CD4-positive, alpha-beta T cell treated with Interleukin-10 for 1 hour (primary cell): ENCODE measurements at regions not wholly inside any gene's neighbourhood (a gene's known extent, or its start where the extent isn't known, plus 50 kb on each side); places are given as distances from the start of the nearest gene placed in this dataset.
"Not testable (repeated sequence)": the region's sequence is repeated elsewhere in the genome, so short reads cannot be mapped to it uniquely, and the experiment has no call there.

Experiments used
- DNase-seq: peaks from one replicate; pipeline ENCODE4 v3.0.0-alpha.2; 2020

DNA sequence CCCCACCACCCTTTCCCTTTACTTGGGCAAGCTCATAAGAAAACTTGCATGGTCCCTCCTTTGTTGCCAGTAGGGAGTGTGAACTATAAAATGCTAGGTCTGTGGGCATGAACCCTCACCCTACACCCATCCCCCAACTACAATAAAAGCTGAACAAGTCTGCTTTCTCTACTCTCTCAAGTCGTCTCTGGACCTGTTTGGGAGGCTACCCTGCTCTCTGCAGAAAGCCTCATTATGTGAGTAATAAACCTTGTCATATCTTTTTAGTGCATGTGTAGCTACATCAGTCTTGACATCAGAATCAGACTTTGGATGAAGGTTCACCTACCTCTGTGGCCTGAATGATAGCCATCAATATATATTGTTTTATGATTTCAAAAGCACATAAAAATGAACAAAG lies 155.4 kb upstream of the FAM241A start:
- no peak for DNase-seq

GRCh38 chr4:111991163-111991562 lies 154.1 kb upstream of the FAM241A start:
- no peak for DNase-seq

GRCh38 chr4:111991797-111992196 lies 153.5 kb upstream of the FAM241A start:
- DNase-seq: no peak

DNA sequence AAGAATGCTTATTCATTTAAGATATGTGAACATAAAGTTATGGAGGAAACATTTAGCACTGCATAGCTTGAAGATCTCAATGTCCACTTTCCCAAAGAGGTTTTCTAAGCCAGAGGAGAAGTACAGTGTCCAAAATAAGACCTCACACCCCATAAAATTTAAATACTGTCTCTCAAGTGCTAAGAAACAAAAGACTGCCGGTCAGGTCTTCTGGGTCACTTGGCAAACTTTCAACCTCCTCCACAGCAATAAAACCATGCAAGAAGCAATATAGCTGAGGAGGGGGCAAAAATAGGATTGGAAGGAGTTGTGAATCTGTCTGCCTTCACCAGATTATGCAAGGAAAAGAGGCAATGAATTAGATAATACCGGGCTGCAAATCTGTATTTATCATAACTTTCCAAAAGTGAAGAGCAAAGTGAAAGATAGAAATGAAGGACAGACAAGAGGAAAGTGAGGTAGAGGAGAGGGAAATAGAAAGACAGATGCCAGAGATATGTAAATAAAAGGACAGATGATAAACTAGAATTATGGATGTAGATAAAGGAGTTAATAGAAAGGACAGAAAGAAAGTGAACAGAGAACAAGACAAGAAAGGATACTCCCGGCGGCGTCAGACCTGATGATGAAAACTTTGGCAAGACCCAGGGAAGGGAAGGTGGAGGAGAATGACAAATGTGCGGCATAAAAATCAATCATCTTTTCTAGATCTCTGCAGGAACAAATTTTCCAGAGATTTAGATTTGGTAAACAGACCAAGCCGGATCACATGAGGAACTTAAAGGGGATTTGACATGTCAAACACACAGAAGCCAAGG lies 152.7 kb upstream of the FAM241A start:
- DNase-seq: no peak

- DNase-seq: no peak
Measured at GRCh38 chr4:111994392-111994791, 150.9 kb upstream of the FAM241A start.

GRCh38 chr4:111997785-111998184 lies 147.5 kb upstream of the FAM241A start:
- DNase-seq: no peak

DNA sequence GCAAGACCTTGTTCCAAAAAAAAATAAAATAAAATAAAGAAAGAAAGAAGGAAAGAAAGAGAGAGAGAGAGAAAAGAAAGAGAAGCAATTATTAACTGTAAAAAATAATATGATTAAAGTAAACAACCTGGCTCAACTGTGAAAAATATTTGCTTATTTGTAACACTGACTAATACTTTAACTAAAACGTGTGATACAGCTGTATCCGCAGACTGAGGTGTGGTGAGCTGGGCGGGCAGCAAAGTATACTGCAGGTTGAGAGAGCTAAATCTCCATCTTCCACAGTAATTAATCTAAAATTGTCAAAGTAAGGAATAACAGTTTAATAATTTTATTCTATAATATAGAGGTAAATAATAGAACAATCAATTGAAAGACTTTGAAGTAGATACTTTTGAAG lies 145.5 kb upstream of the FAM241A start:
- no peak for DNase-seq

GRCh38 chr4:112001041-112001440 lies 144.2 kb upstream of the FAM241A start:
- DNase-seq: no peak

GRCh38 chr4:112002248-112002661 lies 143.0 kb upstream of the FAM241A start:
- no peak for DNase-seq

DNA sequence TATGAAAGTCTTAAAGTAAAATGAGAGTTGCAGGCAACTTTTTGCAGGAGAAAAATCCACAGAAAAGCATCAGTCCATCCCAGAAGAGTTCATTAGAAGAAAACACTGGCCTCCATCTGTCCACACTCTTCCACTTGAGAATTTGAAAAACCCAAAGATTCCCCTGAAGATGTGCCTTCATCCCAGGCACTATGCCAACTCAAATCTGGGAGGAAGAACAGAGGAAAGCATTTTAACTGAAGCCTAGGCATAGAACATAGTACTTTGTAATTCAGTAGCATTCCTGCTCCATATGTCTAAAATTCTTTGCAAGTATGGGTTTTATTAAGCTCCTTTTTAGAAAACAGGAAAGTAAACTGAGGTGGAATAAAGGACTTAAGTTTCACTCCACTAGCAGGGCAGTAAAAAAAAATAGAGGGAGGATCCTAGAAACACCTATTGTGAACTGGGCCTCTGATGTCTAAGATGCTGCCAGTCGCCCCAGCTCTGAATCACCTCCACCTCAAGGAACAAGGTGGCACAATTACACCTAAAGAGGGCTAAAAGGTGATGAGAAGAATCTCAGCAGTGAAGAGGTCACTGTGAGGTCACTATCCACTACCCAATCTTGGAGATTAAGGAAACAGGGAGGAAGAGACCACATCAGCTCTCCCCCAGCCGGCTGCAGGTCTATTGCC lies 141.9 kb upstream of the FAM241A start:
- no peak for DNase-seq

GRCh38 chr4:112005027-112005426 lies 140.2 kb upstream of the FAM241A start:
- no peak for DNase-seq

- no peak for DNase-seq
Measured at GRCh38 chr4:112007391-112007790, 137.9 kb upstream of the FAM241A start.

GRCh38 chr4:112015960-112016359 lies 129.3 kb upstream of the FAM241A start:
- DNase-seq: no peak

DNA sequence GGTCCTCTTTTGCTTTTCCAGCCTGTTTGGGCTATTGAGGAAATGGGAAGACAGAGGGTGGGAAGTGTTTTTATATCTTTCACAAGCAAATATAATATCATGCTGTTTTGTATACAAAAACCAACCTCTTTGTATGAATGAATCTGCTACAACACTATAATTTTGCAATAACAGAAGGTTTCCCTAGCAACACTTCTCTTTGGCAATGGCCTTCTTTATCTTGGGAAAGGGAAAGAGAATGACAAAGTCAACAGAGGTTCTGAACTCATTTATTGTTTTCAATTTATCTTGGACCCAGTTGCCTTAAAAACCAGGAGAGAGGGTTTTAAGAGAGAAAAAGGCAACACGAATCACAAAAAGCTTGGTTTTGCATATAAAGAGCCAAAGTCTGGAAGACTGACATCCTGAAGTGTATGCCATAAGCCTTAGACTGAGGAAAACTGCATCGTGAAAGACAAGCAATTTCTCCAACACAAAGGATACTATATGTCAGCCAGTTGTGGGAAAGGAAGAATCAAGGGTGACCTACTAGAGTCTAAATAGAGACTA lies 121.8 kb upstream of the FAM241A start:
- no peak for DNase-seq

DNA sequence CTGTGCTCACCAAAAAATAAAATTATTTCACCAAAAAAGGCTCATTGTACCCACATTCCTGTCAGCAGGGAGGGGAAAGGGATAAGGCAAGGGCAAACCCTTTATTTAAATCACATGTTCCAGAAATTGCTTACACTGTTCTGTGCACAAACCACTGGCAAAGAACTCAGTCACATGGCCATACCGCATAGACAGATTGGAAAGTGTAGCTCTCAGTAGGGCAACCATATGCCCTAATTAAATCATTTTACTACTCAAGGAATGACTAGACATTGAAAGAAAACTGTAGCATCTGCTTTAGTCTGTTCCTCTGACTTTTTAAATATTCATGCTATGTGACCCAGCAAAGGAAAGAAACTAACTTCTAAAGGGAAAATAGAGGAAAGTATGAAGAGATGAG lies 119.2 kb upstream of the FAM241A start:
- no peak for DNase-seq

DNA sequence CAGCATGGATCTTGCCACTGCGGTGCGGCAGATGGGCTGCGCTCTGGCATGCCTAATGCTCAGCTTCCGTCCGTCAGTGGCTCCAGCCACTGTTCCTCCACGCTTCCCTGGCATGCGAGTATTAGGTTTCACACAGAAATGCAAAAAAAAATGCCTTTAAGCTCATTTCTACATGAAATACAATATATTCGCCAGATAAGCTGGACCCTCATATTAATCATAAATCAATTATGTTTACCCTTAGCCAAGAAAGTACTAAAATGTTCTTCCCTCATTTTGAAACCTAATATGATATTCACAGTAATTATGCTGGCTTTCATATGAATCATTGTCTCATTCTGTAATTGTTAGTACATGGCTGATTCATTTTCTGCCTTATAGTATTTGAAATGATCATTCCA lies 115.5 kb upstream of the FAM241A start:
- DNase-seq: no peak

GRCh38 chr4:112031712-112032328 lies 113.4 kb upstream of the FAM241A start:
- DNase-seq: no peak

- no peak for DNase-seq
Measured at GRCh38 chr4:112036886-112037285, 108.4 kb upstream of the FAM241A start.

GRCh38 chr4:112038861-112039260 lies 106.4 kb upstream of the FAM241A start:
- DNase-seq: no peak

DNA sequence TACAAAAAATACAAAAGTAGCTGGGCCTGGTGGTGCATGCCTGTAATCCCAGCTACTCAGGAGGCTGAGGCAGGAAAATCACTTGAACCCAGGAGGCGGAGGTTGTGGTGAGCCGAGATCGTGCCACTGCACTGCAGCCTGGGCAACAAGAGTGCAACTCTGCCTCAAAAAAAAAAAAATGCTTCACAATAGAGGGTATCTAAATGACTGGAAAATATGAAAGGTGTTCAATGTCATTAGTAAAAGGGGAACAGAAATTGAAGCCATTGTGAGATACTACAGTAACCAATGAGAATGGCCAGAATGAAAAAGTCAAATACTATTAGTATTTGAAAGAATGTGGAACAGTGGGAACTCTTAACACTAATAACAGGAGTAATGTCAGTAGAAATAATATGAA lies 96.1 kb upstream of the FAM241A start:
- not testable (repeated sequence) for DNase-seq

- no peak for DNase-seq
Measured at GRCh38 chr4:112053825-112054350, 91.4 kb upstream of the FAM241A start.

DNA sequence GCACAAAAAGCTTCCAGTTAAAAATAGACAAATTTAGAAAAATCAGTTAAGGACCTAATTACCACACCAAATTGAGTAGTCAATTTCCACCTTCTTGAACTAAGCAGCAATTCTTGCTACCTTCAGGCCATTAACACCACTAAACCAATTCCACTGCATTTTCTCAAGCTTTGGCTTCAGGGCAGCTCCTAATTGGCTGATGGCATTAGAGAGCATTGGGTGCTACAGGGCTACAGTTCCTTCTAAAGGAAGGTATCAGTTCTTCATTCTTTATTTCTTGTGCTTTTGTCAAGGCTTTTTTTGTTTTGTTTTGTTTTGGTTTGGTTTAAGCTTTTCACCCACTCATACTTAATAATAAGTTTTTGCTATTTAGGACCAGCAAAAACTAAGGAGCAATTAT lies 90.2 kb upstream of the FAM241A start:
- DNase-seq: no peak

DNA sequence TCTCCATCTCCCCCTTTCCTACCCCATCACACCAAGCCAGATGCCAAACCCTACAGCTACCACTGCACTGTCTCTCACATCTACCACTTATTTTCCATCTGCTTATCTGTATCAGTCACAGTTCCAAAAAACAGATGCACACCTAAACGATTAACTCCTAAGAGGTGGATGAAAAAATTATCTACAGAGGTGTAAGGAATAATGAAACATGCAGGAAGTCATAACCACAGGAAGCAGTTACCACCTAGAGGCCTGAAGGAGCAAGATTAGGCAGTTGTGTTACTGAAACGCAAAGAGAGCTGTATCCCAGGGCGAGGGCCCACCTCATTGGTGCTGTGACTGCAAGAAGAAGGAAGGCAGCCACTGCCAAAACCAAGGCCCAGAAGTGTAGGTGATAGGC lies 87.8 kb upstream of the FAM241A start:
- no peak for DNase-seq

- no peak for DNase-seq
Measured at GRCh38 chr4:112058433-112058832, 86.8 kb upstream of the FAM241A start.
